IMR-90 (cell line): ENCODE measurements at regions not wholly inside any gene's neighbourhood (a gene's known extent, or its start where the extent isn't known, plus 50 kb on each side); places are given as distances from the start of the nearest gene placed in this dataset.

Experiments
- ATAC-seq: fragments of 200-7000 bp; cut with Tn5 transposase; 2 replicates; pipeline ENCODE4 v1.9.1; 2020; ENCODE audit warnings: low read depth, mild to moderate bottlenecking, moderate library complexity
- BruUV-seq: library from RNA; stranded (reverse); fragments of 400-500 nt; replicated peaks from 2 replicates; lab custom pipeline; 2021; lab: Mats Ljungman, UMichigan
- CTCF ChIA-PET: fragments of 300-600 bp; formaldehyde crosslinking; extraction: SDS; loops from one replicate; lab custom pipeline; 2021; ENCODE audit warnings: antibody characterized with exemption; lab: Yijun Ruan, JAX
- POLR2A ChIA-PET: fragments of 300-600 bp; sonication (Branson Sonifier 250); formaldehyde crosslinking; loops from one replicate; lab custom pipeline; 2022; ENCODE audit warnings: antibody characterized with exemption; ENCODE audit not compliant: unreplicated experiment; lab: Charles Lee
- DNase-seq: peaks from one replicate; pipeline ENCODE4 v3.0.0; 2013
- H2AFZ ChIP-seq: replicated peaks from 2 replicates; pipeline ENCODE3; 2013; ENCODE audit warnings: low read length, mild to moderate bottlenecking; ENCODE audit not compliant: poor library complexity
- H2AK5ac ChIP-seq: 2 replicates; pipeline ENCODE4 v1.6.1; 2013; ENCODE audit warnings: low read depth, low read length, inconsistent platforms
- H2AK9ac ChIP-seq: replicated peaks from 2 replicates; pipeline ENCODE3; 2013; ENCODE audit warnings: mild to moderate bottlenecking, low read depth, low read length, moderate library complexity; ENCODE audit not compliant: poor library complexity
- H2BK120ac ChIP-seq: 2 replicates; pipeline ENCODE4 v1.6.1; 2013; ENCODE audit warnings: low read depth, low read length, inconsistent platforms
- H2BK15ac ChIP-seq: 3 replicates; pipeline ENCODE4 v1.6.1; 2013; ENCODE audit warnings: low read depth, low read length, inconsistent platforms
- H2BK20ac ChIP-seq: 2 replicates; pipeline ENCODE4 v1.6.1; 2013; ENCODE audit warnings: low read depth, mild to moderate bottlenecking, inconsistent platforms, low read length, moderate library complexity
- H2BK5ac ChIP-seq: 2 replicates; pipeline ENCODE4 v1.6.1; 2013; ENCODE audit warnings: mild to moderate bottlenecking, low read depth, low read length, inconsistent platforms; ENCODE audit not compliant: poor library complexity, severe bottlenecking
- H3K14ac ChIP-seq: replicated peaks from 2 replicates; pipeline ENCODE4 v1.6.1; 2013; ENCODE audit warnings: low read depth, low read length, inconsistent platforms
- H3K18ac ChIP-seq: 2 replicates; pipeline ENCODE4 v1.6.1; 2013; ENCODE audit warnings: low read depth, low read length, control low read depth
- H3K23ac ChIP-seq: 2 replicates; pipeline ENCODE4 v1.6.1; 2013; ENCODE audit warnings: low read depth, low read length, inconsistent platforms
- H3K27ac ChIP-seq: 2 replicates; pipeline ENCODE4 v1.5.1; 2013; ENCODE audit warnings: mild to moderate bottlenecking, control low read depth, low read length; ENCODE audit not compliant: insufficient read depth
- H3K27me3 ChIP-seq: 2 replicates; pipeline ENCODE4 v1.6.1; 2013; ENCODE audit warnings: low read length; ENCODE audit not compliant: control insufficient read depth, insufficient read depth
- H3K36me3 ChIP-seq: 2 replicates; pipeline ENCODE4 v1.6.1; 2013; ENCODE audit warnings: low read length, mixed read lengths; ENCODE audit not compliant: control insufficient read depth, insufficient read depth
- H3K4ac ChIP-seq: 2 replicates; pipeline ENCODE4 v1.6.1; 2013; ENCODE audit warnings: low read depth, low read length, inconsistent platforms
- H3K4me1 ChIP-seq: 2 replicates; pipeline ENCODE4 v1.6.1; 2013; ENCODE audit warnings: low read length, mixed read lengths; ENCODE audit not compliant: control insufficient read depth, insufficient read depth
- H3K4me2 ChIP-seq: 2 replicates; pipeline ENCODE4 v1.6.1; 2013; ENCODE audit warnings: low read depth, mild to moderate bottlenecking, control low read depth, low read length, moderate library complexity
- H3K4me3 ChIP-seq: 2 replicates; pipeline ENCODE4 v1.5.1; 2013; ENCODE audit warnings: low read depth, mild to moderate bottlenecking, control low read depth, low read length, moderate library complexity; ENCODE audit not compliant: insufficient read depth
- H3K56ac ChIP-seq: 2 replicates; pipeline ENCODE4 v1.6.1; 2013; ENCODE audit warnings: low read length, inconsistent platforms; ENCODE audit not compliant: insufficient read depth; ENCODE audit errors: extremely low read depth
- H3K79me1 ChIP-seq, 2 experiments: 2 replicates each; pipeline ENCODE4 v1.6.1; 2013; ENCODE audit warnings: low read length in 2 of 2, inconsistent platforms in 1 of 2, low read depth in 1 of 2
- H3K9ac ChIP-seq: 2 replicates; pipeline ENCODE4 v1.6.1; 2013; ENCODE audit warnings: low read depth, low read length, control low read depth
- H3K9me1 ChIP-seq: 2 replicates; pipeline ENCODE4 v1.6.1; 2013; ENCODE audit warnings: low read length, inconsistent platforms; ENCODE audit not compliant: insufficient read depth
- H3K9me3 ChIP-seq: 2 replicates; pipeline ENCODE4 v1.6.1; 2013; ENCODE audit warnings: low read length; ENCODE audit not compliant: control insufficient read depth, insufficient read depth
- H4K20me1 ChIP-seq: 2 replicates; pipeline ENCODE4 v1.6.1; 2013; ENCODE audit warnings: low read length, inconsistent platforms; ENCODE audit not compliant: insufficient read depth
- H4K5ac ChIP-seq: 2 replicates; pipeline ENCODE4 v1.6.1; 2013; ENCODE audit warnings: mild to moderate bottlenecking, low read depth, low read length, control low read depth
- H4K8ac ChIP-seq, 2 experiments: 2 replicates each; pipeline ENCODE4 v1.6.1; 2013; ENCODE audit warnings: low read depth in 2 of 2, low read length in 2 of 2, control low read depth in 1 of 2, inconsistent platforms in 1 of 2
- H4K91ac ChIP-seq: 2 replicates; pipeline ENCODE4 v1.6.1; 2013; ENCODE audit warnings: low read depth, low read length, inconsistent platforms; ENCODE audit not compliant: insufficient read depth
- CEBPB ChIP-seq: IDR thresholded peaks from 2 replicates; pipeline ENCODE4 v1.6.1; 2012; ENCODE audit warnings: low read depth, low read length, improper control_type of control experiment
- MXI1 ChIP-seq: IDR thresholded peaks from 2 replicates; pipeline ENCODE4 v1.6.1; 2012; ENCODE audit warnings: low read depth, mild to moderate bottlenecking, low read length, moderate library complexity, borderline replicate concordance
- POLR2A ChIP-seq: IDR thresholded peaks from 2 replicates; pipeline ENCODE4 v1.6.1; 2012; ENCODE audit warnings: mild to moderate bottlenecking, low read depth, low read length
- RCOR1 ChIP-seq: IDR thresholded peaks from 2 replicates; pipeline ENCODE4 v1.6.1; 2012; ENCODE audit warnings: mild to moderate bottlenecking, low read length, improper control_type of control experiment; ENCODE audit not compliant: insufficient replicate concordance
- RFX5 ChIP-seq: IDR thresholded peaks from 2 replicates; pipeline ENCODE4 v1.8.0; 2012; ENCODE audit warnings: low read depth, mild to moderate bottlenecking, low read length, moderate library complexity
- SMC3 ChIP-seq: fragments of 150-350 bp; IDR thresholded peaks from 2 replicates; pipeline ENCODE4 v1.6.1; 2016; ENCODE audit warnings: low read depth, mild to moderate bottlenecking, antibody characterized with exemption, low read length, moderate library complexity
- WGBS, 2 experiments: methylation state at CpG; one replicate each; pipeline versions ENCODE4 v1.1.5 to v1.1.7; 2013; ENCODE audit warnings: missing lambda C conversion rate in 2 of 2; ENCODE audit not compliant: insufficient read length in 1 of 2; ENCODE audit errors: extremely low coverage in 2 of 2; 5-methylcytosine and 5-hydroxymethylcytosine counted together
- dilution Hi-C: fragments of 300-500 bp; cut with HindIII; formaldehyde crosslinking; loops from one replicate; pipeline ENCODE4 v1.14.3; 2018; ENCODE audit warnings: low sequenced_read_pairs; ENCODE audit not compliant: unreplicated experiment
- in situ Hi-C: fragments of 300-500 bp; cut with MboI; formaldehyde crosslinking; loops from 3 replicates; pipeline ENCODE4 v1.14.3; 2019; ENCODE audit warnings: low sequenced_read_pairs, inconsistent platforms, mixed read lengths
- intact Hi-C: fragments of 100-400 bp; cut with micrococcal nuclease; formaldehyde crosslinking; loops from 2 replicates; pipeline ENCODE4 v1.10.0; 2022
- TF ChIP-seq, protein P1 (sequence below): conservative IDR thresholded peaks from 2 replicates; pipeline ENCODE4 v1.5.1; 2012; ENCODE audit warnings: mild to moderate bottlenecking, low read depth, low read length, improper control_type of control experiment
- TF ChIP-seq, protein P2 (sequence below): fragments of 150-350 bp; IDR thresholded peaks from 2 replicates; pipeline ENCODE4 v1.6.1; 2017; ENCODE audit warnings: mild to moderate bottlenecking, antibody characterized with exemption, low read length, low read depth

DNA sequence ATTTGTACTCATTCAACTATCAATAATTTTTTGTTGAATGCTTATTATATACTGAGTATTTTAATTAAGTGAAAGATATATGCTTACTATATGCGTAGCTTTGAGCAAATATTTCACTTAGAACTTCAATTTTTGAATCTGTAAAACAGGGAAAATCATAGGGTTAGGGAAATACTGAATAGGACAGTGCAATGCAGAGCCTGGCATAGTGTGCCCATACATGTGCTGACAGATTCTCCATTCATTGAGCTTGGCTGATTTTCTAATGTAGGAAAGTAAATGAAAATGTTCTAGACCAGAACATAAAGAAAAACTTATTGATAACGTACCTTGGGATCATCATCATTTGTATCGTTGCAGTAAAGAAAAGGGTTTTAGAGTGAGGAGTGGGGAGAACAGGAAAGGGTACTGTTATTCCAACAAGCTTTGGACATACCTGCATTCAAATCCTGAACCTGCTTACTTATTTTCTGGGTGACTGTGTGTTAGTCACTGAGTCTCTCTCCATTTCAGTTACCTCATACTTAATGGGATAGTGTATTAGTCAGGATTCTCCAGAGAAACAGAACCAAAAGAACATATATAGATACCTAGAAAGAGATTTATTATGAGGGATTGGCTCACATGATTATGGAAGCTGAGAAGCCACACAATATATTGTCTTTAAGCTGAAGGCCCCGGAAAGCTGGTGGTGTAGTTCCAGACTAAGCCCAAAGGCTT lies 436.4 kb downstream of the ADAMTS20 start:
- intact Hi-C loops (no loop called here), dilution Hi-C loops (no loop called here), in situ Hi-C loops (no loop called here)
- H3K36me3 ChIP-seq = no peaks in the 10 kb centered on the region
- H4K5ac ChIP-seq = no peak overlapping the region
- no peak overlapping the region for H2AK5ac ChIP-seq
- H3K9me1 ChIP-seq = no peaks in the 10 kb centered on the region
- H2BK120ac ChIP-seq = no peak overlapping the region
- no peak overlapping the region for H2BK5ac ChIP-seq
- H3K4me2 ChIP-seq = no peak overlapping the region
- H2AK9ac ChIP-seq = no peak overlapping the region
- H3K4ac ChIP-seq = no peak overlapping the region
- no peak overlapping the region for H3K4me3 ChIP-seq
- CTCF ChIA-PET = no interaction called here
- H4K20me1 ChIP-seq = no peaks in the 10 kb centered on the region
- TF ChIP-seq, protein P1, sequence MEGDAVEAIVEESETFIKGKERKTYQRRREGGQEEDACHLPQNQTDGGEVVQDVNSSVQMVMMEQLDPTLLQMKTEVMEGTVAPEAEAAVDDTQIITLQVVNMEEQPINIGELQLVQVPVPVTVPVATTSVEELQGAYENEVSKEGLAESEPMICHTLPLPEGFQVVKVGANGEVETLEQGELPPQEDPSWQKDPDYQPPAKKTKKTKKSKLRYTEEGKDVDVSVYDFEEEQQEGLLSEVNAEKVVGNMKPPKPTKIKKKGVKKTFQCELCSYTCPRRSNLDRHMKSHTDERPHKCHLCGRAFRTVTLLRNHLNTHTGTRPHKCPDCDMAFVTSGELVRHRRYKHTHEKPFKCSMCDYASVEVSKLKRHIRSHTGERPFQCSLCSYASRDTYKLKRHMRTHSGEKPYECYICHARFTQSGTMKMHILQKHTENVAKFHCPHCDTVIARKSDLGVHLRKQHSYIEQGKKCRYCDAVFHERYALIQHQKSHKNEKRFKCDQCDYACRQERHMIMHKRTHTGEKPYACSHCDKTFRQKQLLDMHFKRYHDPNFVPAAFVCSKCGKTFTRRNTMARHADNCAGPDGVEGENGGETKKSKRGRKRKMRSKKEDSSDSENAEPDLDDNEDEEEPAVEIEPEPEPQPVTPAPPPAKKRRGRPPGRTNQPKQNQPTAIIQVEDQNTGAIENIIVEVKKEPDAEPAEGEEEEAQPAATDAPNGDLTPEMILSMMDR = no peak
- TF ChIP-seq MXI1 (no peak), CEBPB (no peak), SMC3 (no peak), POLR2A (no peak), RCOR1 (no peak), RFX5 (no peak)
- TF ChIP-seq, protein P2, sequence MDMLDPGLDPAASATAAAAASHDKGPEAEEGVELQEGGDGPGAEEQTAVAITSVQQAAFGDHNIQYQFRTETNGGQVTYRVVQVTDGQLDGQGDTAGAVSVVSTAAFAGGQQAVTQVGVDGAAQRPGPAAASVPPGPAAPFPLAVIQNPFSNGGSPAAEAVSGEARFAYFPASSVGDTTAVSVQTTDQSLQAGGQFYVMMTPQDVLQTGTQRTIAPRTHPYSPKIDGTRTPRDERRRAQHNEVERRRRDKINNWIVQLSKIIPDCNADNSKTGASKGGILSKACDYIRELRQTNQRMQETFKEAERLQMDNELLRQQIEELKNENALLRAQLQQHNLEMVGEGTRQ = no peak
- ATAC-seq (no peak), DNase-seq (no peak)
- H4K91ac ChIP-seq = no peak overlapping the region
- H3K56ac ChIP-seq = no peak overlapping the region
- no peaks in the 10 kb centered on the region for H3K4me1 ChIP-seq
- no peaks in the 10 kb centered on the region for H3K79me1 ChIP-seq
- WGBS, 2 experiments = no CpG with 5 or more reads among the region's 4 CpGs
- H3K18ac ChIP-seq = no peak overlapping the region
- H4K8ac ChIP-seq = no peak overlapping the region
- H3K27ac ChIP-seq = no peak overlapping the region
- H3K9ac ChIP-seq = no peak overlapping the region
- H2BK15ac ChIP-seq = no peak overlapping the region
- POLR2A ChIA-PET = no interaction called here
- H3K14ac ChIP-seq = no peak overlapping the region
- H3K9me3 ChIP-seq = no peaks in the 10 kb centered on the region
- H3K23ac ChIP-seq = no peak overlapping the region
- no peak overlapping the region for H2AFZ ChIP-seq
- BruUV-seq = no TSS peak
- H2BK20ac ChIP-seq = no peak overlapping the region
- no peaks in the 10 kb centered on the region; the same call in 1 of the 2 replicates for H3K27me3 ChIP-seq
